CD14-positive monocyte (primary cell): ENCODE measurements at regions not wholly inside any gene's neighbourhood (a gene's known extent, or its start where the extent isn't known, plus 50 kb on each side); places are given as distances from the start of the nearest gene placed in this dataset.

Experiments used
- DNase-seq, 3 donors: peaks; one replicate each; pipeline ENCODE4 v3.0.0-alpha.2; 2011 to 2022
- H2AFZ ChIP-seq: 2 replicates; pipeline ENCODE4 v1.6.0; 2012; ENCODE audit warnings: mild to moderate bottlenecking, low read depth, low read length, inconsistent platforms; ENCODE audit not compliant: insufficient read depth, poor library complexity, severe bottlenecking
- H3K27ac ChIP-seq, 2 donors: 1 replicate in 1 of 2; 2 replicates in 1 of 2; pipeline ENCODE4 v1.5.1; 2012 to 2013; ENCODE audit warnings: low read length in 2 of 2, control low read depth in 1 of 2, inconsistent platforms in 1 of 2, low read depth in 1 of 2, mild to moderate bottlenecking in 1 of 2
- H3K27me3 ChIP-seq, 2 donors: one replicate each; pipeline versions ENCODE4 v1.6.0 to v1.6.1; 2011 to 2013; ENCODE audit warnings: low read length in 2 of 2; ENCODE audit not compliant: control insufficient read depth in 2 of 2, insufficient read depth in 2 of 2
- H3K36me3 ChIP-seq, 2 donors: replicated peaks in 1 of 2; 1 replicate in 1 of 2; 2 replicates in 1 of 2; pipeline versions ENCODE4 v1.5.1 to v1.6.1; 2012 to 2013; ENCODE audit warnings: low read length in 2 of 2, control low read depth in 1 of 2, inconsistent platforms in 1 of 2, mild to moderate bottlenecking in 1 of 2; ENCODE audit not compliant: insufficient read depth in 2 of 2, control insufficient read depth in 1 of 2
- H3K4me1 ChIP-seq, 2 donors: 1 replicate in 1 of 2; 2 replicates in 1 of 2; pipeline versions ENCODE4 v1.5.1 to v1.6.1; 2012 to 2013; ENCODE audit warnings: low read length in 2 of 2, control low read depth in 1 of 2, inconsistent platforms in 1 of 2, mild to moderate bottlenecking in 1 of 2, moderate library complexity in 1 of 2; ENCODE audit not compliant: insufficient read depth in 2 of 2, control insufficient read depth in 1 of 2
- H3K4me2 ChIP-seq: replicated peaks from 2 replicates; pipeline ENCODE3; 2012; ENCODE audit warnings: low read length, moderate library complexity, mild to moderate bottlenecking; ENCODE audit not compliant: poor library complexity, severe bottlenecking; ENCODE audit errors: extremely low read depth
- H3K4me3 ChIP-seq, 3 experiments: fragments of 200-600 bp in 1 of 3; sonication (generic) in 1 of 3; replicated peaks in 1 of 3; 1 replicate in 2 of 3; 2 replicates in 1 of 3; pipeline ENCODE4 v1.5.1; 2011 to 2013; ENCODE audit warnings: low read length in 3 of 3, mild to moderate bottlenecking in 3 of 3, control low read depth in 2 of 3, low read depth in 2 of 3, inconsistent platforms in 1 of 3, moderate library complexity in 1 of 3
- H3K79me2 ChIP-seq: 2 replicates; pipeline ENCODE4 v1.6.0; 2012; ENCODE audit warnings: mild to moderate bottlenecking, control low read depth, inconsistent platforms, low read length, moderate library complexity; ENCODE audit not compliant: insufficient read depth
- H3K9ac ChIP-seq: 2 replicates; pipeline ENCODE4 v1.6.0; 2017; ENCODE audit warnings: low read length, mild to moderate bottlenecking; ENCODE audit not compliant: insufficient read depth, poor library complexity, severe bottlenecking
- H3K9me3 ChIP-seq, 2 donors: replicated peaks in 1 of 2; 1 replicate in 1 of 2; 2 replicates in 1 of 2; pipeline versions ENCODE4 v1.5.1 to v1.6.1; 2012 to 2013; ENCODE audit warnings: low read length in 2 of 2, control low read depth in 1 of 2; ENCODE audit not compliant: control insufficient read depth in 1 of 2, insufficient read depth in 1 of 2
- H4K20me1 ChIP-seq: 2 replicates; pipeline ENCODE4 v1.6.0; 2012; ENCODE audit warnings: mild to moderate bottlenecking, low read length, control low read depth, moderate library complexity; ENCODE audit not compliant: insufficient read depth
- H3K27ac Mint-ChIP-seq, 7 donors: one replicate each; pipeline ENCODE4 v1.8.0; 2020; ENCODE audit warnings: mild to moderate bottlenecking in 7 of 7, mixed read lengths in 7 of 7, moderate library complexity in 6 of 7, inconsistent platforms in 2 of 7
- H3K27me3 Mint-ChIP-seq, 3 donors: one replicate each; pipeline ENCODE4 v1.8.0; 2021 to 2022; ENCODE audit warnings: low read depth in 3 of 3, mild to moderate bottlenecking in 3 of 3, mixed read lengths in 3 of 3, moderate library complexity in 3 of 3, inconsistent platforms in 1 of 3
- H3K36me3 Mint-ChIP-seq, 2 donors: one replicate each; pipeline ENCODE4 v1.8.0; 2020; ENCODE audit warnings: mixed read lengths in 2 of 2, inconsistent platforms in 1 of 2, mild to moderate bottlenecking in 1 of 2
- H3K4me1 Mint-ChIP-seq: one replicate; pipeline ENCODE4 v1.8.0; 2020; ENCODE audit warnings: mild to moderate bottlenecking, mixed read lengths
- H3K4me3 Mint-ChIP-seq, 2 donors: one replicate each; pipeline ENCODE4 v1.8.0; 2020; ENCODE audit warnings: mild to moderate bottlenecking in 2 of 2, mixed read lengths in 2 of 2, moderate library complexity in 1 of 2
- H3K9me3 Mint-ChIP-seq, 7 donors: one replicate each; pipeline ENCODE4 v1.8.0; 2020 to 2022; ENCODE audit warnings: mixed read lengths in 7 of 7, mild to moderate bottlenecking in 6 of 7, moderate library complexity in 6 of 7, inconsistent platforms in 2 of 7
- WGBS: methylation state at CpG from one replicate; pipeline ENCODE4 v1.1.5; 2013; ENCODE audit warnings: missing lambda C conversion rate; ENCODE audit not compliant: insufficient coverage; 5-methylcytosine and 5-hydroxymethylcytosine counted together
- intact Hi-C, 2 donors: fragments of 100-400 bp; cut with micrococcal nuclease; formaldehyde crosslinking; loops; one replicate each; pipeline versions ENCODE4 v1.15.0 to v1.15.1; 2023
- TF ChIP-seq, protein P1 (sequence below): fragments of 200-600 bp; IDR thresholded peaks from one replicate; pipeline ENCODE4 v1.8.0; 2022; ENCODE audit warnings: antibody characterized with exemption, mild to moderate bottlenecking

GRCh38 chr5:88544136-88544645 lies 275.5 kb upstream of the TMEM161B start:
- peaks cover 0 to 2% (median 0%) of the 10 kb centered on the region in 3 donors for H3K27me3 Mint-ChIP-seq
- Histone ChIP-seq H3K9me3 (no peaks in the 10 kb centered on the region), H3K4me1 (no peaks in the 10 kb centered on the region), H3K4me3 (no peak overlapping the region), H2AFZ (no peak overlapping the region), H4K20me1 (no peaks in the 10 kb centered on the region), H3K27ac (no peak overlapping the region), H3K4me2 (no peak overlapping the region), H3K27me3 (no peaks in the 10 kb centered on the region), H3K79me2 (no peaks in the 10 kb centered on the region), H3K9ac (no peak overlapping the region), H3K36me3 (no peaks in the 10 kb centered on the region)
- H3K9me3 Mint-ChIP-seq: peaks cover 0 to 2% (median 0%) of the 10 kb centered on the region in 7 donors
- DNase-seq: no peak
- intact Hi-C loops: no loop called here
- no peaks in the 10 kb centered on the region for H3K36me3 Mint-ChIP-seq
- TF ChIP-seq, protein P1, sequence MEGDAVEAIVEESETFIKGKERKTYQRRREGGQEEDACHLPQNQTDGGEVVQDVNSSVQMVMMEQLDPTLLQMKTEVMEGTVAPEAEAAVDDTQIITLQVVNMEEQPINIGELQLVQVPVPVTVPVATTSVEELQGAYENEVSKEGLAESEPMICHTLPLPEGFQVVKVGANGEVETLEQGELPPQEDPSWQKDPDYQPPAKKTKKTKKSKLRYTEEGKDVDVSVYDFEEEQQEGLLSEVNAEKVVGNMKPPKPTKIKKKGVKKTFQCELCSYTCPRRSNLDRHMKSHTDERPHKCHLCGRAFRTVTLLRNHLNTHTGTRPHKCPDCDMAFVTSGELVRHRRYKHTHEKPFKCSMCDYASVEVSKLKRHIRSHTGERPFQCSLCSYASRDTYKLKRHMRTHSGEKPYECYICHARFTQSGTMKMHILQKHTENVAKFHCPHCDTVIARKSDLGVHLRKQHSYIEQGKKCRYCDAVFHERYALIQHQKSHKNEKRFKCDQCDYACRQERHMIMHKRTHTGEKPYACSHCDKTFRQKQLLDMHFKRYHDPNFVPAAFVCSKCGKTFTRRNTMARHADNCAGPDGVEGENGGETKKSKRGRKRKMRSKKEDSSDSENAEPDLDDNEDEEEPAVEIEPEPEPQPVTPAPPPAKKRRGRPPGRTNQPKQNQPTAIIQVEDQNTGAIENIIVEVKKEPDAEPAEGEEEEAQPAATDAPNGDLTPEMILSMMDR: no peak
- no peak overlapping the region for H3K27ac Mint-ChIP-seq
- no peak overlapping the region for H3K4me3 Mint-ChIP-seq
- no peaks in the 10 kb centered on the region for H3K4me1 Mint-ChIP-seq
- 73% methylated on average over 2 of the region's 6 CpGs for WGBS

DNA sequence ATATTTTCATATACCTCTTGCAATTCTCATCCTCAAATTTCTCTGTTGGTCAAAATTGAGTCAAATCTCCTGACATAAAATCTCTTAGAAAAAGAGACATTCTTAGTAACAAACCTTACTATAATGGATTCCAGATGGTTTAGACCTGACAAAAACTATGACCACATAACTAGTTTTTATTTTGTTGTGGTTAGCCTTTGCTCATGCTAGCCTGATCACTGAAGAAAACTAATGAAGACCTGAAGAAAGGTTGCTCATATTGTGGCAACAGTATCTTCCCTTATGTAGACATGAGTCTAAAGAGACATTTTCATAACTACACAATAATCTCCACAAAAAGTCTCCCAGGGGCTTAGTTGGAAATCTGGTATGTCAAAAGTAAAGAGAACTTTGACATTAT lies 274.1 kb upstream of the TMEM161B start:
- Histone ChIP-seq H3K4me3 (no peak overlapping the region), H4K20me1 (no peaks in the 10 kb centered on the region), H3K27ac (no peak overlapping the region), H3K9ac (no peak overlapping the region), H2AFZ (no peak overlapping the region), H3K9me3 (no peaks in the 10 kb centered on the region), H3K4me2 (no peak overlapping the region), H3K36me3 (no peaks in the 10 kb centered on the region), H3K79me2 (no peaks in the 10 kb centered on the region), H3K27me3 (no peaks in the 10 kb centered on the region), H3K4me1 (no peaks in the 10 kb centered on the region)
- DNase-seq: no peak
- H3K9me3 Mint-ChIP-seq: peaks cover 0 to 2% (median 0%) of the 10 kb centered on the region in 7 donors
- H3K36me3 Mint-ChIP-seq: no peaks in the 10 kb centered on the region
- intact Hi-C loops: no loop called here
- no peak overlapping the region for H3K4me3 Mint-ChIP-seq
- no peak overlapping the region for H3K27ac Mint-ChIP-seq
- TF ChIP-seq, protein P1: no peak
- peaks cover 0 to 2% (median 0%) of the 10 kb centered on the region in 3 donors for H3K27me3 Mint-ChIP-seq
- no peaks in the 10 kb centered on the region for H3K4me1 Mint-ChIP-seq
